NCI-H345 (cell line): ENCODE measurements at regions not wholly inside any gene's neighbourhood (a gene's known extent, or its start where the extent isn't known, plus 50 kb on each side); places are given as distances from the start of the nearest gene placed in this dataset.

Source experiments
- DNase-seq: peaks from one replicate; lab custom pipeline; 2025; lab: John Stamatoyannopoulos, UW

- DNase-seq: no peak
These were observed 57.0 kb upstream of the LMX1B start for GRCh38 chr9:126556560-126557250.

- peak; percentile 67 for DNase-seq
These were observed 55.6 kb upstream of the LMX1B start for GRCh38 chr9:126558051-126558665.

GRCh38 chr9:126559296-126559695 lies 54.4 kb upstream of the LMX1B start:
- DNase-seq: no peak

- no peak for DNase-seq
These were observed 52.1 kb upstream of the LMX1B start for GRCh38 chr9:126561582-126561981.

- no peak for DNase-seq
These were observed 50.2 kb upstream of the LMX1B start for GRCh38 chr9:126563556-126563955.
